ENCODE measurements at regions not wholly inside any gene's neighbourhood (a gene's known extent, or its start where the extent isn't known, plus 50 kb on each side); places are given as distances from the start of the nearest gene placed in this dataset.

GRCh38 chr3:197394464-197395321 lies 96.3 kb upstream of the DLG1 start:
- TF ChIP-seq CTCF (IDR thresholded peaks at IDR 0.05; ENCODE audit: low read depth, low read length, poor library complexity, severe bottlenecking) = no peak
- TF ChIP-seq EZH2phosphoT487 (IDR thresholded peaks at IDR 0.05; ENCODE audit: borderline replicate concordance, low read length) = no peak
